ENCODE measurements at regions not wholly inside any gene's neighbourhood (a gene's known extent, or its start where the extent isn't known, plus 50 kb on each side); places are given as distances from the start of the nearest gene placed in this dataset.

DNA sequence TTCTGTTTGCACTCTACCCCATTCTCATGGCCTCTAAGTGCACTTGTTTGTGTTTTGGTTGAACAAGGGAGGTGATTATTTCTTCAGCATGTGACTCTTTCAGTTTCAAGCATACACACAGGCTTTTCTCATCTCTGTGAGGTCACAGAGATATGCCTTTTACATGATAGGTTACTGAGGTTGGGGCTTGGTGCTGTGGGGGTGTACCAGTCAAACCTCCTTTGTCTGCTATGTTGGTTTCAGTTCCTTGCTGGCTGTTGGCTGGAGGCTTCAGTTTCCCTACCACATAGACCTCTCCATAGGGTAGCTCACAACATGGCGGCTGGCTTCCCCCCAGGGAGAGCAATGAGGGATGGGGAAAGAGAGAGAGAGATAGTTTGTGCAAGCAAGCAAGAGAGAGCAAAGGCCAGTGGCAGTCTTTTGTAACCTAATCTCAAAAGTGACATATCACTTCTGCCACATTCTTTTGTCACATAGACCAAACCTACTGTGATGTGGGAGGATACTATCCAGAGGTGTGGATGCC lies 96.7 kb upstream of the SEMA6A start:
- TF ChIP-seq POLR2A (IDR thresholded peaks at IDR 0.05; ENCODE audit: low read length), result no peak
- TF ChIP-seq GATA1 (IDR thresholded peaks at IDR 0.05; ENCODE audit: low read depth, low read length), result no peak
